Thyroid gland (tissue), 4 donors: ENCODE measurements at regions not wholly inside any gene's neighbourhood (a gene's known extent, or its start where the extent isn't known, plus 50 kb on each side); places are given as distances from the start of the nearest gene placed in this dataset.

ENCODE experiments used
- DNase-seq, 2 donors: peaks; one replicate each; pipeline ENCODE4 v3.0.0-alpha.2; 2019
- H3K27ac ChIP-seq, 3 donors: fragments of 200-600 bp; sonication (generic); 1 replicate in 2 of 3; 2 replicates in 1 of 3; pipeline ENCODE4 v1.5.1; 2016 to 2019; ENCODE audit warnings: mild to moderate bottlenecking in 1 of 3, moderate library complexity in 1 of 3
- H3K27me3 ChIP-seq: fragments of 200-600 bp; sonication (generic); one replicate; pipeline ENCODE4 v1.5.1; 2019
- H3K36me3 ChIP-seq, 2 donors: fragments of 200-600 bp; sonication (generic); one replicate each; pipeline ENCODE4 v1.5.1; 2016 to 2019
- H3K4me1 ChIP-seq, 2 donors: fragments of 200-600 bp; sonication (generic); one replicate each; pipeline ENCODE4 v1.5.1; 2017 to 2019
- H3K4me3 ChIP-seq, 3 donors: fragments of 200-600 bp; sonication (generic); replicated peaks in 1 of 3; 1 replicate in 2 of 3; 2 replicates in 1 of 3; pipeline ENCODE4 v1.5.1; 2016; ENCODE audit warnings: mild to moderate bottlenecking in 1 of 3
- H3K9me3 ChIP-seq: fragments of 200-600 bp; sonication (generic); one replicate; pipeline ENCODE4 v1.5.1; 2017
- POLR2A ChIP-seq, 2 donors: fragments of 450-650 bp; IDR thresholded peaks; one replicate each; pipeline ENCODE4 v1.6.1; 2017; ENCODE audit warnings: antibody characterized with exemption in 2 of 2, mild to moderate bottlenecking in 2 of 2, moderate library complexity in 1 of 2
- WGBS, 2 donors: methylation state at CpG; one replicate each; pipeline ENCODE4 v1.1.5; 2017; 5-methylcytosine and 5-hydroxymethylcytosine counted together
- intact Hi-C: fragments of 100-400 bp; cut with DNase I; formaldehyde crosslinking; loops from one replicate; pipeline ENCODE4 v1.15.1; 2023

DNA sequence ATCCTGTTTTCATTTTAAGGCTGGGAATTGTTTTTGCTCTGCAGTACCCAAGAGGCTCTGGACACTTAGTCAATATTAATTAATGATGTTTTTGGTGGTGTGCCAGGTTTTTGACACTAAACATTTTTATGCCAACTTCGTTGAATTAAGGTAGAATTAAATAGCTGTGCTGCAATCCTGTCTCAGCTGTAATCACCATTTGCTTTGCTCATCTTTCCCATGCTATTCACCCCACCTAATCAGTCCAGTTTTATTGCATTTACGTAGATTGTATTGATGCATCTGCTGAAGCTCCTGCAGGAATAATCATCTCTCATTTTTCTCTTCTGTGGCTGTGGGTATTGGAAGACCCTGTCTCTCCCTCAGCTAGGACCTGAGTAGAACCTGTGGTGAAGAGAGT lies 52.6 kb upstream of the TRUB1 start:
- Histone ChIP-seq H3K36me3 (no peaks in the 10 kb centered on the region), H3K4me1 (no peaks in the 10 kb centered on the region), H3K9me3 (no peaks in the 10 kb centered on the region), H3K27me3 (no peaks in the 10 kb centered on the region), H3K4me3 (no peak overlapping the region), H3K27ac (no peak overlapping the region)
- intact Hi-C loops = no loop called here
- no peak for DNase-seq
- no peak for TF ChIP-seq POLR2A (IDR thresholded peaks at IDR 0.05)
- 42 to 60% methylated on average over 2 of the region's 2 CpGs for whole genome bisulfite sequencing, 2 donors
